GM21528 (cell line): ENCODE measurements at regions not wholly inside any gene's neighbourhood (a gene's known extent, or its start where the extent isn't known, plus 50 kb on each side); places are given as distances from the start of the nearest gene placed in this dataset.

Experiments
- ATAC-seq: cut with Tn5 transposase; IDR thresholded peaks from one replicate; pipeline ENCODE4 v1.9.1; 2021; ENCODE audit warnings: mild to moderate bottlenecking, moderate library complexity; ENCODE audit not compliant: unreplicated experiment, low FRiP score

DNA sequence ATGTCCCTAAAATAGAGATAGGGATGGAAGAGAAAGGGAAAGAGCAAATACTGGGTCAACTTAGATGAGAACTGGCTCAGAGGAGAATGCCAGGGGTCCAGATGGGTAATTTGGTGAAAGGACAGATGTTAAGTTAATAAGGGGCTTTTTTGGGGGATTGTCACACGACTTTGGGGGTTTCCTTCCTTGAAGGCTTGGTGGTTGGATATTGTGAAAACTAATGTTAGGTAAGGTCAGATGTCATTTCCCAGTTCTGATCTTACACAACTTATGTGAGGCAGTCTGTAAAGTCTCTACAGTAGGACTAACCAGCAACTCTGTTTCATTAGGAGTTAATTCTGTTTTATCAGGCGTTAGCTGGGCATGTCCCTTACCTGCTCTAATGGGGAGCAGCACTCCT lies 231.1 kb downstream of the NR2F2 start:
- no peak for ATAC-seq

DNA sequence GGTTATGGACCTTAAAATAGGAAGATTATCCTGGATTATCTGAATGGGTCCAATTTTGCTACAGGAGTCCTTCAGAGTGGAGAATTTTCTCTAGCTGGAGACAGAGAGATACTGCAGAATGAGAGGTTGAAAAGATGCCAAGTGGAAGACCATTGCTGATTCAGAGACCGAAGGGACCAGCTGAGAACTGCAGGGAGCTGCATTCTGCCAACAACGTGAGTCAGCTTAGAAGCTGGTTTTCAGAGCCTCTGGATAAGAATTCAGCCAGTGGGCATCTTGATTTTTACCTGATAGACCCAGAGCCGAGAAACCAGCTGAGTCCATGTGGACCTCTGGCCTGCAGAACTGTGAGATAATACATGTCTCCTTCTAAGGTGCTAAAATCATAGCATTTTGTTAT lies 234.0 kb downstream of the NR2F2 start:
- ATAC-seq = no peak

DNA sequence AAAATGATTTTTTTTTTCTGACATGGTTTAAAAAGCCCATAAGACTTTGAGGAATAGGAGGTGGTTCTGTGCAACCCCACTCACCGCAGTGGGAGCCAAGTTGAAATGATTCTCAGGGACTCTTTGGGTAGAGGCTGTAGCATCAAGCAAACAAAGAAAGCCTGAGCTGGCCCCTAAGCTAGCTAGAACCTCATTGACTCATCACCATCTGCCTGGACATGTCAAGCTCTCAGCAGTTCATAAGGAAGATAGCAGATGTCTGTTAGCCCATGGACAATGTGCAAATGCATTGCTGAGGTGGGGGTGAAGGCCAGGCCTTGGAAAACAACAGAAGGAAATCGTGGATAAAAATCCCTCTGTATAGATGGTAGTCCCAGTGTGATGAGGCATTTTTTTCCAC lies 234.8 kb downstream of the NR2F2 start:
- ATAC-seq = no peak

DNA sequence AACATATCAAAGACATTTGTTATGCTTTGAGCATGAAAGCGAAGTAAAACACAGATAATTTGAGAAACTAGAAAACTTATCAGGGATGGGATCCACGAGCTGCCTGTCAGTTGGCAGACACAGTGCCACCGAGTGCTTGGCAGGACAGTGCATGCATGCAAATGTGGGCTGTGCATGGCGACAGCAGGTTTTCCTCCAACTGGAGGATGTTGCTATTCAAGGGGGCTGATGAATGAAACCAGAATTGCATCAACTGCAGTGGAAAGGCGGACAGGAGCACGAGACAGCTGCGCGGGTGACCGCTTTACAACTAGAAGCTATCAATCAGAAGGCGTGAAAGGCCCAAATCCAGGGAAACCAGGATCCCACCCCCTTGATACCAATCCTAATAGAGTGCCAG lies 244.3 kb downstream of the NR2F2 start:
- ATAC-seq = no peak

DNA sequence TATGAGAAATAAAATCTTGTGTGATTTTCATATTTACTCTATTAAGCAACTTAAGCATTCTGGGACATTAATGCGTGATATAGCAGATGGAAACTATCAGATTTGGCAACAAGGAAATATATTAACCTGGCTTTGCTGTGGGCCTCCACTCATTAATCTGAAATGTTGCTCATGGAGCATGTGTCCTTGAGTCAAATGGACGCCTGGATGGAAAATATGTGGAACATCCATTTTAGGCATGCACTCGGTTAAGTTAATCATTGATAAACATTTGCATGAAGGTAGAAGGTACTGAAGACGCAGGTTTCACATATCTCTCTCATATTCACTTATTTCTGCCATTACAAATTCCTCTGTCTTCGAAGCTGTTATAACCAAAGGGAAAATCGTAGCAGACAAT lies 246.1 kb downstream of the NR2F2 start:
- ATAC-seq = no peak

DNA sequence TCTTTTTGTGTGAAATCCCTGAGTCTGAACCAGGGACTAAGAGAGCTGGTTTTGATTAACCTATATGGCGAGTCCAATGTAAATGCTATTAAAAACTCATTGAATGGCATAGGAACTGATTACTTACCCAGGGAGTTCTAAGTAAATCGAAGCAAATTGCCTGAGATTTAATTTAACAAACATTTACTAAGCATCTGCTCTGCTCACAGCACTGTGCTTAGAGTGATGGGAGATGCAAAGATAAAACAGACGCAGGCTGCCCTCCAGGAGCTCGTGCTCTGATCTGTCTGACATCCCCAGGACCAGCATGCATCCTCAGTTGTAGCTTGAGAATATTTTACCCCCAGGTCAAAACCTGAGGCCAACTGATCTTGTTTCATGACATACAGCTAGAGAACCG lies 247.9 kb downstream of the NR2F2 start:
- no peak for ATAC-seq

DNA sequence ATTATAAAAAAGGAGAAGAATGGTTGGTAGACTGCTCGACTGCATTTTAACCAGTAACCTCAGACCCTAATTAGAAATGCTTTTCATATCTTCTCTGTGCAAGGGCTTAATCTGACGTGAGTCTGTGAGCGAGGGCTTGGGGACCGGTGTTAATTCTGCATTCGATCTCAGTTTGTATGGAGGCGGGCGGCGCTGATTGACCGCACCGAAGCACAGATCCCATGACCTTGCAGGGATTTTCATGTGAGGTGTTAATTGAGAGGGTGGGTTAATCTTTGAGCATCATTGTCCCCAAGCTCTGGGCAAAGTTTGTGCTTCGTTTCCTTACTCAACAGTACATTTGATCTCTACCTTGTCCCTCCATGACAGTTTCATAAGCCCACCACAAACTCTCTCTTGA lies 250.9 kb downstream of the NR2F2 start:
- ATAC-seq = no peak

DNA sequence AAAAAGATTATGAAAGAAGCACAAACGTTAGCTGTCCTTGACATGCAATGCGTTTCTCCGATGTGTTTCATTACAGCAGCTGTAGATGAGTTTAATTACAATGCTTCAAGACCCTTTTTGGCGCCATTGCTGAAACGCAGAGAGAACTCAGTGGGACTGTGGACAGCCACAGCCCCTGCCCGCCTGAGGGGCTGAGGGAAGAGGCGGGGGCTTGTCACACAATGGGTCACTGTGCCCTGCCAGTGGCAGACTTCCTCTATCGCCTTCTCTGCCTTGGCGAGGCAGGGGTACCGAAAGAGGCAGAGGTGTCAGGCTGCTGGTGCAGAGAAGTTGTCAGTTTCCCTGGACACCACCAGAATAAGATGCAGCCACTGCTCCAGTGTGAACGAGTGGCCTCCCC lies 252.0 kb downstream of the NR2F2 start:
- ATAC-seq = no peak

DNA sequence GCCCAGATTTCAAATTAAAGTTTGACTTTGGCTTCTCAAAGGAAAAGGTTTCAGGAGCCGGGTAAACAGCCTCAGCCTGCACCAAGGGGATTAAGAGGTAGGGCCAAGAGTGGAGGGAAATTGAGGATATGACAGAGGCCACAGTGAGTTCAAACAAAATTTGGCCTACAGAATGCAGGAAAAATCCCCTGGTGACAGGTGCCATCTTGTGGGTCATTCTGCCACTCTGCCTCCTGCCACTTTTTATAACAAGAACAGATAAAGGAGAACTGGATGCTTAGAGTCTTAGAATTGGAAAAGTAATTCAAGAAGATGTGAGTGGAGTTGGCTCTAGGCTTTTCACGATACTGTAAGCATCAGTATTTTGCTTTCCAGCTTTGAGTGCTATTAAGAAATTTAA lies 253.2 kb downstream of the NR2F2 start:
- ATAC-seq = no peak

DNA sequence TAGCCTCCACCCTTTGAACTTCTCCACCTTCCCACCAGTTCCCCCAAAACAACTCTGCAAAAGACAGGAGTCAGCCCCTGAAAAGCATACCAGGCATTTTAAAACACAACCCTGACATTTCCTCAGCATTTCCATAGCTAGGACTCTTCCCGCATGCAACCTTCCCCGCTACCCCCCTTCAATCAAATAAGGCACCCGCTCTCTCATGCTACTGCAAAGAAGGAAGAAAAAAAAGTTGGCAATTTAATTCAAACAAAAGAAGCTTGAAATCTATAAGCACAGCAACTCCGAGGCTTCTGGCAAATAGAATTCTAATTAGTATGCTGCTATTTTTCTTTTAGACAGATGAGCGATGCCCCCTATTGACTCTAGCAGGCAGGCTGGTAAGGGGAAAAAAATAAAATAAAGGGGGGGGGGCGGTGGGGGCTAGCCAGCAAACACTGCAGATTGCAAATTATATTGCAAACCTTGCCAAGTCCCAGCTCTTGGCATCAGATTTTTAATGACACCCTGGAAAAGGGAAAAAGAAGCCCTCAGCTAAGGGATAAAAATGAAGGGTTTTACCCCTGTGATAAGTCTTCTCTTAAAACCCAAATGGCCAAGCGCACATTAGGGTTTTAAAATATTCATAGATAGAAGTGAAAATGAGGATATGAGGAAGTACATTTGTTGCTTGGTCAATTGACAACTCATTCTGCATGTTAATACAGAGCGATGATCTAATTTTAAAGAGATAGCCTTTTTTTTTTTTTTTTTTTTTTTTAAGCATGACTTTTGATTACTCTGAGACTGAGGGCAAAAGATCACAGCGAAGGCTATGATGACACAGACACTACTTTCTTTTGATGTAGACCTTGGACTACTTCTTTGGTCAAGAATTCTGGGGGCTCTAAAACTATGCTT lies 255.2 kb downstream of the NR2F2 start:
- no peak for ATAC-seq

DNA sequence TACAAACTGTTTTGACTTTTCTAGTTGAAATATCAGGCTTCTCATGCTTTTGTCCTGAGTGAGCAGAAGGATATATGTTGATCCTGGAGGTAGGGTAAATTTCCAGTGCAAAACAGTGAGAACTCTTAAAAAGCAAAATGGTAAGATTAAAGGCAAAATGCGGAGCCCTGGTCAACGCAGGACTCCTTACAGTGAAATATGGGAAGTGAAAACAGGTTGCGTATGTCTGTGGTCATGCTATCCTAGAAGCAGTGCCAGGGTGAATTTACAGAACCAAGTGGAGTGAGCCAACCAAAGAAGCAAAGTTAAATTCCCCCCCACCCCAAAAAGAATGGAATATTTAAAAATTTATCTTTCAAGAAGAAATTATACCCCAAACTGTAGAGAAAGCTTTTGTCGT lies 256.4 kb downstream of the NR2F2 start:
- no peak for ATAC-seq

DNA sequence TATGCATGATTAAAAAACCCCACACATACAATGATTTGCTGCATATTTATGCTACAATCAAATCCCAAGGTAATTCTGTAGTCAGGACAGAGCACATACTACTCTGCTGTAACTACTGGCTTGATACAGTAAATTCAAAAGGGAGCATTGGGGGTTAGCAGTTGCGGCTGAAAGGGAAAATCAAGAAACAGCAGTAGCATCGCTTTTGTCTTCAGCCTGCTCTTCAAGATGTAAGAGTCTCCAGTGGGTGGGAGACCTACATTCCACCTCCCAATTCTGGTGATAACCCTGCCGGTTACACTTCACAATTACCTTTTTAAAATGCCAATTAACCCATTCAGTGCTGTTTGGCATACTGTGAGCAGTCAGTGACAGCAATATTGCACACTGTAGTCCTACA lies 259.4 kb downstream of the NR2F2 start:
- ATAC-seq = no peak

DNA sequence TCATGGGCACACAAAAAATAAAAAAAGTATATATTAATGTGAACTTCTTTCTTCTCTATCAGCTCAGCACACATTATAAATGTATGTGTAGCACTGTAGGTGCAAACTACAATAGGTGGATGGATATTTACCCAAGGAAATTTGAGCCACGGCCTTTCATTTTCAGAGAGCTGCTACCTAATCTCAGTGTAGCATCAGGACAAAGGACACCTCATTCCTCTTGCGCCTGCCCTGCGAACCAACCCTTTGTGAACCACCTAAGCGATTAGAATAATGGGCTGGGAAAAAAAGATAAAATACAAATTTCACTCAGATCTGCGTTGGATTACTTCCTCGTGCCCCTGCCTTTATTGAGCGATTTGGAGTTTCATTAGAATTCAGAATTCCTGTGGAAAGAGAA lies 263.2 kb downstream of the NR2F2 start:
- ATAC-seq = no peak

DNA sequence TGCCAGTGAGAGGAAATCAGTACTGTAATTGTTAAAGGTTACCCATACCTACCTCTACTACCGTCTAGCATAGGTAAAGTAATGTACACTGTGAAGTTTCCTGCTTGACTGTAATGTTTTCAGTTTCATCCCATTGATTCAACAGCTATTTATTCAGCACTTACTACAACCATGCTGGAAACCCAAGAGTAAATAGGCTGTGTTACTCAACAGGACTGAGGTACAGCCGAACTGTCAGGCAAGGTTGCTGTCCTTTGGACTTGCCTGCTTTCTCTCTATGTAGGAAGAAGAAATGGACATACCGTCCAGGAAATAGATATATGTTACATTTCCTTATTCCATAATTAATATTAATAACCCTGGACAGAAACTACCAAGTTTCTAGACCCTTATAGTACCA lies 265.5 kb downstream of the NR2F2 start:
- ATAC-seq = no peak

DNA sequence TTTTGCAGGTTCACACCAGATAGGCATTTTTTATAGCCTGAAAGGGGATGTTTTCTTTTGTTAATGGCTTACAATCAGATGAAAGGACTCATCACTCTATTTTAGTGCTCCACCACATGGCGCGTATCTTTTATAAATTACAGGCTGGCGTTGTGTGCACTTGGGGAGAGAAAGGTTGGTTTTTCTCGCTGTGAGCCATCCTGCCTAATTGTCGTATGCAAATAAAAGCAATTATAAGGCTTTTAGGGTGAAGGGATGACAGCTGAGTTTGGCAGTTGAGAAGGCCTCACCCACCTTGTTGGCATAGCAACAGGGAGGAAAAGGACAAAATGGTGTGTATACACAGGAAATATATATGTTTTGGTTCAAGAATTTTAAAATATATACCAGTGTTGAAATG lies 268.0 kb downstream of the NR2F2 start:
- ATAC-seq = no peak

DNA sequence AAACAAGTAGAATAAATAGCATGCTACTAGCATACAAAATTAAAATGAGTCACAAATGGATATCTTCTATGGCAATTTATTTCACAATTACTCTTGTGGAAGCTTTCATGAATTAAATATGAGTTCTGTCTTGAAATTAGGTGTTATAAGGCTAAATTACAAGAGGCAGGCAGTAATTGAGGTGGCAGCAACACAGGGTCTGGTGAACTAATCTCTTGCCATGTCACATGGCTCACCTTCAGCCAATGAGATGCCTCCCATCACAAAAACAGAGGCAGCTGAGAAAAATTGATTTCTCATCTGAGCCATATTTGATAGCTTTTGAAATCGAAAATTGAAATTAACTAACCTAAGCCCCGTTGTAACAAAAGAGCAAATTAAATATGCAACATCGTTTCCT lies 268.8 kb downstream of the NR2F2 start:
- no peak for ATAC-seq

DNA sequence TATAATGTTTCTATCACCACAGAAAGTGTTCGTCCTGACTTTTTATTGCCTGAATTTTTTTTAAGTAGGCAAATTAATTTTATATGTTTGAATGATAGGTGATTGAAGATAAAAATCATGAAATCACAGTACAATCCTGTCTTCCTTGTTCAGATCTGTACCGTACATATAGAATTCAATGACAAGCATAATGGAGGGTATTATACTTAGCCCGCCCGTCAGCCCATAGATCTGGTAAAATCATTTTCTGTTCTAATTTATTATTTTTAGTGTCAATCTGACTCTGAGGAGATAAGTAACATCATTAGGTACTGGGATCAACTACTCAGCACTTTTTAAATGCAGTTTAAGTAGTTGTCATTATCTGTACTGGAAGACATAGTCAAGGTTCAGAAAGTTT lies 269.9 kb downstream of the NR2F2 start:
- ATAC-seq = no peak

DNA sequence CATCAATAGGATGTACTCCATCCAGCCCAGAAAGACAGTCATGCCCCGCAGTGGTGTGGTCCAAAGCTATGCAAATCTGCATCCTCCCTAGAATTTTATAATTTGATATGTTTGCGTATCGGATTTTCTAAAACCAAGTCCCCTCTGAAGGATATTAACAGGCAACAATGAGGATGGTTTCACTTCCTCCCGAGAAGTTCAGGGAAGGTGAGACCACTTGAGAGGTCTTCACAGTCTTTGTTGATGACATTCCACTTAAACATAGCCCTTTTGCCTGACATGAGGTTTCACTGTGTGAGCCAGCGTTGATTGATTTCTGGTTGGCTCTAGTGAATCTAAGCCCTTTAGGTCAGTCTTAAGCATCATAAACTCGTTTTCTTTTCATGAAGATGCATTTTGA lies 276.1 kb downstream of the NR2F2 start:
- ATAC-seq = no peak

DNA sequence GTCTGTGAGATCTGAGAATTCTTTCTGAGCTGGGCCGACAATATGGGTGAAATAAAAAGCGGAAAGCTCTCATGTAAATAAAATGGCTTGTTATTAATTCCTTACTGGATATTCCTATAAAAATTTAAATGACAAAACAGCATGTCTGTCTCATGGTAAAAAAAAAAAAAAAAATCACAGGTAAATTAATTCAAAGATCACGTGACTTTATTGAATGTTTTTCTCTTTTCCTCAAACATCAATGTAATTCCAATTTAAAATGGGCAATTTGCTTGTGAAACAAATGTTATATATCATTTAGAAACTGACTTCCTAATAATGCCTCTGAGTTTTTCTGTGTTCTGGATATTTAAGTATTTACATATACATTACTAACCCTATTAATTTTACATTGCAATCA lies 280.3 kb downstream of the NR2F2 start:
- ATAC-seq = no peak

DNA sequence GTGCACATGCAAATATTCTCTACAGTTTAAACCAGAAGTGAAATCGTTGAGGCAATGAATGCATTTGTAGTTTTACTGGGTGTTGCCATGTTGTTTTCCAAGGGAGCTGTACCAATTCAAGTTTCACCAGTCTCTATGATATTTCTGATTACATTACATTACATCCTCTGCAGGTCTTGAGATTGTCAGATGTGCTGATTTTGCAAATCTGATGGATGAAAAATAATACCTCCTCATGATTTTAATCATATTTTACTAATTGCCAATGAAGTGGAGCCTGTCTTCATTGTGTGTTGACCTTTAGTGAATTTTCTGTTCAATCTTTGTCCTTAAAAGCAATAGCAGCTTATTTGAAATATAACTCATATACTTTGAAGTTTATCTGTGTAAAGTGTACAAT lies 282.4 kb downstream of the NR2F2 start:
- no peak for ATAC-seq

DNA sequence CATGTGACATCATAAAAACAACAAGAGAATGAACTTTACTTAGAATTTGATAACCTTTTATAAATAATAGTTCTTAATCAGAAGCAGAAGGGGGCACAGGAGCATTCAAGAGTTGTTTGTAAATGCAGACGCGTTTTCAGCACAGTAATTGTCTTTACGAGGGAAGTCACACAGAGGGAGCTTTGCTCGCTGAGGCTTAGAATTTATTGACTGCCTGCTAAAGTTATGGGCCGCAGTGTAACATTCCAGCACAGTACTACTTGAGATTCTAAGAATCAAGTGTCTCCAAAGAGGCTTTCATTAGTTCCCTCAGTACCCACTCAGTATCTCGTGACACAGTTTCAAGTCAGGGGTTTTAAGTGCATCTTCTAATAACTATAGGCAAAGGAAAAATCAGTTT lies 288.7 kb downstream of the NR2F2 start:
- no peak for ATAC-seq

DNA sequence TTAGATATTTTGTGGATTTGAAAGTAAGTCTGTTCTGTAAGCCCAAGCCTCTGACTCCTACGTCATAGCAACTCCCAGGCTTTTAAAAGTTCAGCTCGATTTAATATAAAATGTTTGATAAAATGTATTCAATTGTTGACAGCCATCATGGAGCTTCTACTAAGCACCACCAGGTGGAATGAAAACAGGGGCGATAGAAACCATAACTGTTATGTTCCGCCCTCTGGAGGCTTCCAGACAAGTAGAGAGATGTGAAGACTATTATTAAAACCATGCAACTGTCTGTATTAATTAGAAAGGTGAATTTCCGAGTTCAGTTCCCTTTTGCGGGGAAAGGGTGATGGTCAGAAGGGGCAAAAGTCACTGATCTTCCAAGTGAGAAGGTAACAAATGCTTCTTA lies 292.2 kb downstream of the NR2F2 start:
- ATAC-seq = no peak

DNA sequence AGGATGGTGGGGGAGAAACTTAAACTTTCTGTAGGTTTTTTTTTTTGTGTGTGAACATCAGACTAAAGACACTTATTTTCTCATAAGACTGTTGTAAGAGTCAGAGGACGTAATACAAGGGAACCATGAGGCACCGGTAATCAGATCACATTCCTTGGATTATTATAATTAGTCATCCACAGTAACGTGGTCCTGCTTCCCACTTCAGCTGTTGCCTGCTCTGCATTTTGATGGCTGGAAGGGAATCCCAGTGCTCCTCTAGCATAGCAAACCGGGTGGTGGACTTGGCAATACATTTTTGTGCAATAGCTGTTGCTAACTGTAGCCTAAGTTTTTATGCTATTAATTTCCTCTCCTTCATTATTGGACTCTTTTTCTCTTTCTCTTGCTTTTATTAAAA lies 294.8 kb downstream of the NR2F2 start:
- ATAC-seq = no peak
